ENCODE measurements at regions not wholly inside any gene's neighbourhood (a gene's known extent, or its start where the extent isn't known, plus 50 kb on each side); places are given as distances from the start of the nearest gene placed in this dataset.

- no peak overlapping the region for H3K27ac Mint-ChIP-seq
- ChIA-PET POLR2A (no interaction called here), CTCF (no interaction called here)
- ATAC-seq (no peak), DNase-seq (no peak)
- H3K27me3 Mint-ChIP-seq (ENCODE audit: low read depth), result no peaks in the 10 kb centered on the region
- H3K9me3 Mint-ChIP-seq (ENCODE audit: insufficient read depth), result peaks cover 6% of the 10 kb centered on the region
- H3K36me3 Mint-ChIP-seq (ENCODE audit: low read depth), result no peaks in the 10 kb centered on the region
- H3K4me1 Mint-ChIP-seq (ENCODE audit: low read depth), result no peaks in the 10 kb centered on the region
- H3K4me3 Mint-ChIP-seq, result no peak overlapping the region
Observed at GRCh38 chr4:134345244-134345643, 143.7 kb upstream of the PABPC4L start.

GRCh38 chr4:134343656-134344055, 142.1 kb upstream of the PABPC4L start:
- Mint-ChIP-seq H3K27ac (no peak overlapping the region), H3K4me3 (no peak overlapping the region), H3K27me3 (ENCODE audit: low read depth) (no peaks in the 10 kb centered on the region), H3K4me1 (ENCODE audit: low read depth) (no peaks in the 10 kb centered on the region), H3K36me3 (ENCODE audit: low read depth) (no peaks in the 10 kb centered on the region), H3K9me3 (ENCODE audit: insufficient read depth) (peaks cover 6% of the 10 kb centered on the region)
- DNase-seq (no peak), ATAC-seq (no peak)
- ChIA-PET CTCF (no interaction called here), POLR2A (no interaction called here)

- ChIA-PET POLR2A (no interaction called here), CTCF (no interaction called here)
- H3K27me3 Mint-ChIP-seq (ENCODE audit: low read depth), result no peaks in the 10 kb centered on the region
- ATAC-seq, result no peak
- no peak overlapping the region for H3K4me3 Mint-ChIP-seq
- no peak overlapping the region for H3K27ac Mint-ChIP-seq
- no peaks in the 10 kb centered on the region for H3K4me1 Mint-ChIP-seq (ENCODE audit: low read depth)
- no peak for DNase-seq
- peaks cover 6% of the 10 kb centered on the region for H3K9me3 Mint-ChIP-seq (ENCODE audit: insufficient read depth)
- H3K36me3 Mint-ChIP-seq (ENCODE audit: low read depth), result no peaks in the 10 kb centered on the region
Observed at GRCh38 chr4:134343081-134343480, 141.5 kb upstream of the PABPC4L start.

- Mint-ChIP-seq H3K4me3 (no peak overlapping the region), H3K4me1 (ENCODE audit: low read depth) (no peaks in the 10 kb centered on the region), H3K27ac (no peak overlapping the region), H3K36me3 (ENCODE audit: low read depth) (no peaks in the 10 kb centered on the region), H3K27me3 (ENCODE audit: low read depth) (no peaks in the 10 kb centered on the region), H3K9me3 (ENCODE audit: insufficient read depth) (no peaks in the 10 kb centered on the region)
- ChIA-PET POLR2A (no interaction called here), CTCF (no interaction called here)
- ATAC-seq (no peak), DNase-seq (no peak)
Observed at GRCh38 chr4:134337574-134337973, 136.0 kb upstream of the PABPC4L start.

GRCh38 chr4:134328741-134329140, 127.2 kb upstream of the PABPC4L start:
- no peaks in the 10 kb centered on the region for H3K36me3 Mint-ChIP-seq (ENCODE audit: low read depth)
- H3K4me3 Mint-ChIP-seq, result no peak overlapping the region
- H3K4me1 Mint-ChIP-seq (ENCODE audit: low read depth), result no peaks in the 10 kb centered on the region
- DNase-seq (no peak), ATAC-seq (no peak)
- H3K9me3 Mint-ChIP-seq (ENCODE audit: insufficient read depth), result peaks cover 5% of the 10 kb centered on the region
- no peak overlapping the region for H3K27ac Mint-ChIP-seq
- POLR2A ChIA-PET, result no interaction called here
- CTCF ChIA-PET, result no interaction called here
- H3K27me3 Mint-ChIP-seq (ENCODE audit: low read depth), result no peaks in the 10 kb centered on the region

GRCh38 chr4:134327274-134328122, 125.9 kb upstream of the PABPC4L start:
- Mint-ChIP-seq H3K4me1 (ENCODE audit: low read depth) (no peaks in the 10 kb centered on the region), H3K27ac (no peak overlapping the region), H3K27me3 (ENCODE audit: low read depth) (no peaks in the 10 kb centered on the region), H3K36me3 (ENCODE audit: low read depth) (no peaks in the 10 kb centered on the region), H3K9me3 (ENCODE audit: insufficient read depth) (peaks cover 6% of the 10 kb centered on the region), H3K4me3 (no peak overlapping the region)
- ATAC-seq (no peak), DNase-seq (no peak)
- POLR2A ChIA-PET, result no interaction called here
- CTCF ChIA-PET, result no interaction called here

- Mint-ChIP-seq H3K4me1 (ENCODE audit: low read depth) (no peaks in the 10 kb centered on the region), H3K4me3 (no peak overlapping the region), H3K27me3 (ENCODE audit: low read depth) (no peaks in the 10 kb centered on the region), H3K27ac (no peak overlapping the region), H3K36me3 (ENCODE audit: low read depth) (no peaks in the 10 kb centered on the region), H3K9me3 (ENCODE audit: insufficient read depth) (peaks cover 11% of the 10 kb centered on the region)
- no peak for DNase-seq
- ATAC-seq, result no peak
- ChIA-PET POLR2A (no interaction called here), CTCF (no interaction called here)
Observed at GRCh38 chr4:134326866-134327265, 125.3 kb upstream of the PABPC4L start.

- CTCF ChIA-PET, result no interaction called here
Observed at GRCh38 chr4:134324179-134324578, 122.6 kb upstream of the PABPC4L start.

GRCh38 chr4:134320048-134320447, 118.5 kb upstream of the PABPC4L start:
- Mint-ChIP-seq H3K27ac (no peak overlapping the region), H3K36me3 (ENCODE audit: low read depth) (no peaks in the 10 kb centered on the region)
- POLR2A ChIA-PET, result no interaction called here

More at GRCh38 chr4:134324179-134324578, 122.6 kb upstream of the PABPC4L start:
- ATAC-seq (no peak), DNase-seq (no peak)
- no peak overlapping the region for H3K27ac Mint-ChIP-seq
- H3K36me3 Mint-ChIP-seq (ENCODE audit: low read depth), result no peaks in the 10 kb centered on the region
- H3K4me3 Mint-ChIP-seq, result no peak overlapping the region
- no peaks in the 10 kb centered on the region for H3K4me1 Mint-ChIP-seq (ENCODE audit: low read depth)
- peaks cover 11% of the 10 kb centered on the region for H3K9me3 Mint-ChIP-seq (ENCODE audit: insufficient read depth)
- POLR2A ChIA-PET, result no interaction called here
- H3K27me3 Mint-ChIP-seq (ENCODE audit: low read depth), result no peaks in the 10 kb centered on the region

GRCh38 chr4:134313591-134313990, 112.0 kb upstream of the PABPC4L start:
- Mint-ChIP-seq H3K9me3 (ENCODE audit: insufficient read depth) (no peaks in the 10 kb centered on the region), H3K36me3 (ENCODE audit: low read depth) (no peaks in the 10 kb centered on the region), H3K27ac (no peak overlapping the region), H3K4me1 (ENCODE audit: low read depth) (no peaks in the 10 kb centered on the region), H3K27me3 (ENCODE audit: low read depth) (no peaks in the 10 kb centered on the region), H3K4me3 (no peak overlapping the region)
- POLR2A ChIA-PET, result no interaction called here
- ATAC-seq (no peak), DNase-seq (no peak)
- CTCF ChIA-PET, result no interaction called here

More at GRCh38 chr4:134320048-134320447, 118.5 kb upstream of the PABPC4L start:
- ATAC-seq, result no peak
- H3K27me3 Mint-ChIP-seq (ENCODE audit: low read depth), result no peaks in the 10 kb centered on the region
- H3K9me3 Mint-ChIP-seq (ENCODE audit: insufficient read depth), result peaks cover 5% of the 10 kb centered on the region
- no peak overlapping the region for H3K4me3 Mint-ChIP-seq
- no peaks in the 10 kb centered on the region for H3K4me1 Mint-ChIP-seq (ENCODE audit: low read depth)
- no peak for DNase-seq
- CTCF ChIA-PET, result no interaction called here

- DNase-seq (no peak), ATAC-seq (no peak)
- H3K27me3 Mint-ChIP-seq (ENCODE audit: low read depth), result no peaks in the 10 kb centered on the region
- POLR2A ChIA-PET, result no interaction called here
- H3K4me1 Mint-ChIP-seq (ENCODE audit: low read depth), result no peaks in the 10 kb centered on the region
- no peaks in the 10 kb centered on the region for H3K36me3 Mint-ChIP-seq (ENCODE audit: low read depth)
- CTCF ChIA-PET, result no interaction called here
- no peak overlapping the region for H3K4me3 Mint-ChIP-seq
- H3K9me3 Mint-ChIP-seq (ENCODE audit: insufficient read depth), result peaks cover 3% of the 10 kb centered on the region
- H3K27ac Mint-ChIP-seq, result no peak overlapping the region
Observed at GRCh38 chr4:134309715-134310114, 108.1 kb upstream of the PABPC4L start.

- ChIA-PET CTCF (no interaction called here), POLR2A (no interaction called here)
Observed at GRCh38 chr4:134308910-134309309, 107.3 kb upstream of the PABPC4L start.

GRCh38 chr4:134298313-134298712, 96.7 kb upstream of the PABPC4L start:
- no peaks in the 10 kb centered on the region for H3K36me3 Mint-ChIP-seq (ENCODE audit: low read depth)
- no peaks in the 10 kb centered on the region for H3K4me1 Mint-ChIP-seq (ENCODE audit: low read depth)
- H3K9me3 Mint-ChIP-seq (ENCODE audit: insufficient read depth), result peaks cover 4% of the 10 kb centered on the region
- no peak overlapping the region for H3K4me3 Mint-ChIP-seq
- no peak overlapping the region for H3K27ac Mint-ChIP-seq
- H3K27me3 Mint-ChIP-seq (ENCODE audit: low read depth), result no peaks in the 10 kb centered on the region
- ATAC-seq (no peak), DNase-seq (no peak)
- ChIA-PET POLR2A (no interaction called here), CTCF (interaction anchor here (0.8 kb wide), 1 partner anchor 26 kb away, joined by 3 read pairs; no protein-coding TSS in a partner anchor)

More at GRCh38 chr4:134308910-134309309, 107.3 kb upstream of the PABPC4L start:
- Mint-ChIP-seq H3K36me3 (ENCODE audit: low read depth) (no peaks in the 10 kb centered on the region), H3K4me3 (no peak overlapping the region), H3K9me3 (ENCODE audit: insufficient read depth) (peaks cover 3% of the 10 kb centered on the region), H3K27ac (no peak overlapping the region), H3K27me3 (ENCODE audit: low read depth) (no peaks in the 10 kb centered on the region), H3K4me1 (ENCODE audit: low read depth) (no peaks in the 10 kb centered on the region)
- ATAC-seq (no peak), DNase-seq (no peak)
